VCaP (cell line): ENCODE measurements at regions not wholly inside any gene's neighbourhood (a gene's known extent, or its start where the extent isn't known, plus 50 kb on each side); places are given as distances from the start of the nearest gene placed in this dataset.

ENCODE experiments used
- H3K27ac ChIP-seq: fragments of 450-650 bp; 2 replicates; pipeline ENCODE4 v1.5.1; 2017
- CTCF ChIP-seq: fragments of 450-650 bp; conservative IDR thresholded peaks from 2 replicates; pipeline ENCODE4 v1.5.1; 2017; ENCODE audit warnings: mild to moderate bottlenecking, moderate library complexity

DNA sequence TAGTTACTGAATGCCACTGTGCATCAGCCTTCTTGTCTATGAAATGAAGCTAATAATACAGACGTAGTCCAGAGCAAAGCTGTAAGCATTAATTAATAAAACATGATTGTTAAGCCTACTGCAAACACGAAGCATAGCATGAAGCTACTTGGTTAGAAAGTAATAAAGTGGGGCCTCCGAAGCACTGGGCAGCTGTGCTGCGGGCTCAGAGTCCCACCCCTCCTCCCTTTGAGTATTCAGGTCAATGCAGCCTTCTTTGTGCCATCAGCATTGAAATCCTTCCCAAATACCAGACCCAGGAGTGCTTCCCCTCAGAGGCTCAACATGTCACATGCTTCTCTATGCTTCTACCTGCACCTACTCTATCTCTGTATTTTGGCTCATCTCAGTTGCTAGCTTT, 1112.6 kb downstream of the IGSF11 start:
- no peak for TF ChIP-seq CTCF
- H3K27ac ChIP-seq = no peak overlapping the region

DNA sequence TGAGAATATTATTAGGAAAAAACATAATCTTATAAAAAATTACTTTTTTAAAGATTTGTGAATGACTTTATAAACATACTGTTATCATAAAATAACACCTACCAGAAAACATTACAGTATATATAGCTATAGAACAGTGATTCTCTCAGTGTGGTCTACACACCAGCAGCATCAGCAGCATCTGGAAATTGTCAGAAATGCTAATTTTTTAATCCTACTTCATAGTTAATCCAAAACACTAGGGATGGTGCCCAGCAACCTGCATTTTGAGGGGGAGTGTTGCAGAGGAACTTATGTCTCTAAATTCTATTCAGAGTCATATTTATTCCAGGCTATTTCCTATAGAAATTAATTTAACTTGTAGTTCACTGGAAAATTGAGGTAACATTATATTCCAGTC, 1107.8 kb downstream of the IGSF11 start:
- TF ChIP-seq CTCF = no peak
- no peak overlapping the region for H3K27ac ChIP-seq

DNA sequence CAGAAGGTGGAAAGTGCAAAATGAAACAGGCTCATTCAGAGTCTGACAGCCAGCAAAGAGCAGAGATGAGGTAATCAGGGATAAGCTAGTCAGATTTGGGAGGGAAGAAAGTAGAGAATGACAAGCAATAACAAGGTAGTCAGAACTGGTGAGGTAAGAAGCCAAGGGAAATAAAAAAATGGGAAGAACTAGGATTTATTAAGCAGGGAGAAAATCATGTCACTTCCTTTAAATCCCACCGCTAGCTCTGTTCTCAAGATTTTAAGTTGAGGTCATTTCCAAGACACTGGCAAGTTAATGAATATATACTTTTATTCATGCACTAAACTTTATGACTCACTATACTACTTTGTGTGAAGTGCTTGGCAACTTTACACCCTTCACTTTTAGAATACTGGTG, 1106.8 kb downstream of the IGSF11 start:
- no peak for TF ChIP-seq CTCF
- no peak overlapping the region for H3K27ac ChIP-seq

GRCh38 chr3:117928836-117929235, 1105.8 kb downstream of the IGSF11 start:
- no peak overlapping the region for H3K27ac ChIP-seq
- no peak for TF ChIP-seq CTCF

- H3K27ac ChIP-seq = no peak overlapping the region
- TF ChIP-seq CTCF = no peak
These were observed 1102.2 kb downstream of the IGSF11 start for GRCh38 chr3:117932441-117932840.

DNA sequence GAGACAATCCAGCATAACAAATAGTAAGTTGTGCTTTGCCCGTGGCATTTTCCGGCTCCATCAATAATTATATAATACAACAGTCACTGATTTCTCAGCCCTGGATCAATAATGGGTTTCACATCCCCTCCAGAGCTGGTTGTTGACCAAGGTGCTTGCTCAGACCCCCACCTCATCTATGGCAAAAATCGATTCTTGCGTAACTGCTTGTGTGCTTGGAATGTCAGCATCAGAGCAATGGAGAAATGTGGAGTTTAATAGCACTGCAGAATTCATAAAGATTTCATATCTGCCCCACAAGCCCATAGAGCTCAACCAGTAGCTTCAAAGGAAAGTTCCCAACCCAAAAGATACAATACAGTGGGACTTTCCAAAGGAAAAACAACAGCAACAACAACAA, 1098.5 kb downstream of the IGSF11 start:
- H3K27ac ChIP-seq = no peak overlapping the region
- TF ChIP-seq CTCF = no peak

DNA sequence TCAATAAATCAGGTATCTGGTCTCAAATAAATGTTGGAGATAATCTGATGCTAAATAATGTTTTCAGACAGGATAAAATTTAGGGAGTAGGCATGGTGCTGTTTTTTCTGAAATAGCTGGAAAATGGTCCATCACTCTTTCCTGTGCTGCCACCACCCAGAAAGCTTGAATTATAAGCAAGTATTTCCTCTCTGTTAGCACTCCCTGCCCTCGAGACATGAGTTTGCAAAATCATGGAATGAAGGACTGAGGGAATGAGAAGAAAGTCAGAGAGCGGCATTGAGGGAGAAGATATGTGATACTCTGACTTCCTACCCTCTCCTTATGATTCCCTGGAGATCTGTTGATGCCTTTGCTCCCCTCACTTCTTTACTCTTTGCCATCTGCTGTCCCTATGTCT, 1095.7 kb downstream of the IGSF11 start:
- TF ChIP-seq CTCF = no peak
- H3K27ac ChIP-seq = no peak overlapping the region
